Parathyroid adenoma (tissue), 2 donors: ENCODE measurements at regions not wholly inside any gene's neighbourhood (a gene's known extent, or its start where the extent isn't known, plus 50 kb on each side); places are given as distances from the start of the nearest gene placed in this dataset.

Source experiments
- H2AFZ ChIP-seq: fragments of 300-600 bp; sonication (generic); one replicate; pipeline ENCODE4 v1.7.0; 2017; ENCODE audit warnings: antibody characterized with exemption, mild to moderate bottlenecking
- H3K27ac ChIP-seq: fragments of 300-600 bp; sonication (generic); one replicate; pipeline ENCODE4 v1.7.0; 2017
- H3K27me3 ChIP-seq: fragments of 300-600 bp; sonication (generic); one replicate; pipeline ENCODE4 v1.7.0; 2017; ENCODE audit warnings: low read length; ENCODE audit not compliant: control insufficient read depth, insufficient read depth
- H3K36me3 ChIP-seq: fragments of 300-600 bp; sonication (generic); one replicate; pipeline ENCODE4 v1.7.0; 2017; ENCODE audit warnings: low read length; ENCODE audit not compliant: control insufficient read depth, insufficient read depth
- H3K4me1 ChIP-seq: fragments of 300-600 bp; sonication (generic); one replicate; pipeline ENCODE4 v1.7.0; 2017; ENCODE audit warnings: control low read depth
- H3K4me2 ChIP-seq: fragments of 300-600 bp; sonication (generic); one replicate; pipeline ENCODE4 v1.7.0; 2017; ENCODE audit warnings: low read length
- H3K4me3 ChIP-seq: fragments of 300-600 bp; sonication (generic); one replicate; pipeline ENCODE4 v1.7.0; 2017; ENCODE audit warnings: low read depth, low read length
- H3K79me2 ChIP-seq: fragments of 300-600 bp; sonication (generic); one replicate; pipeline ENCODE4 v1.7.0; 2017; ENCODE audit warnings: control low read depth
- H3K9ac ChIP-seq: fragments of 300-600 bp; sonication (generic); one replicate; pipeline ENCODE4 v1.7.0; 2017; ENCODE audit warnings: mild to moderate bottlenecking
- H3K9me3 ChIP-seq: fragments of 300-600 bp; sonication (generic); one replicate; pipeline ENCODE4 v1.7.0; 2017; ENCODE audit warnings: low read length; ENCODE audit not compliant: control insufficient read depth
- TF ChIP-seq, protein P1 (sequence below): fragments of 300-600 bp; sonication (generic); IDR thresholded peaks from one replicate; pipeline ENCODE4 v1.7.0; 2017; ENCODE audit warnings: antibody characterized with exemption, mild to moderate bottlenecking
- donor health status: primary hyperparathyroidism.

DNA sequence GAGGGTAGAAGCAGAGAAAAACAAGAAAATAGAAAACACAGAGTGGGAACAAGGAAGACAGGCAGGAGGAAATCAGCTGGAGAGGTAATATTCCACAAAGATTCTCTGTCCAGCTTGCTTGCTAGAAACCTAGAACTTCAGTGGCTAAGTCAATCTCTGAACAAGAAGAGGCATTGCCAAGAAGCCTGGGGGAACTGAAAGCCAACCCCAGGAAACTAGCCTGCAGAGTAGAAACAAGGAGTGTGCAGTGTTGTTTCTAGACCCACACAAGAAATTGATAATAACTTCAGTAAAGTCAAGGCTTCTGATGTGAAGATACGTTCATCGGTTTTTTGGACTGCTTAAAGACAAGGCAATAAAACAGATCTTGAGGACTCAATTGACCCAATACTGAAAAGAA lies 234.5 kb upstream of the MAP3K1 start:
- no peak overlapping the region for H3K27ac ChIP-seq
- H3K9ac ChIP-seq = no peak overlapping the region
- H3K9me3 ChIP-seq = no peaks in the 10 kb centered on the region
- no peaks in the 10 kb centered on the region for H3K79me2 ChIP-seq
- no peak overlapping the region for H3K4me3 ChIP-seq
- no peak overlapping the region for H2AFZ ChIP-seq
- TF ChIP-seq, protein P1, sequence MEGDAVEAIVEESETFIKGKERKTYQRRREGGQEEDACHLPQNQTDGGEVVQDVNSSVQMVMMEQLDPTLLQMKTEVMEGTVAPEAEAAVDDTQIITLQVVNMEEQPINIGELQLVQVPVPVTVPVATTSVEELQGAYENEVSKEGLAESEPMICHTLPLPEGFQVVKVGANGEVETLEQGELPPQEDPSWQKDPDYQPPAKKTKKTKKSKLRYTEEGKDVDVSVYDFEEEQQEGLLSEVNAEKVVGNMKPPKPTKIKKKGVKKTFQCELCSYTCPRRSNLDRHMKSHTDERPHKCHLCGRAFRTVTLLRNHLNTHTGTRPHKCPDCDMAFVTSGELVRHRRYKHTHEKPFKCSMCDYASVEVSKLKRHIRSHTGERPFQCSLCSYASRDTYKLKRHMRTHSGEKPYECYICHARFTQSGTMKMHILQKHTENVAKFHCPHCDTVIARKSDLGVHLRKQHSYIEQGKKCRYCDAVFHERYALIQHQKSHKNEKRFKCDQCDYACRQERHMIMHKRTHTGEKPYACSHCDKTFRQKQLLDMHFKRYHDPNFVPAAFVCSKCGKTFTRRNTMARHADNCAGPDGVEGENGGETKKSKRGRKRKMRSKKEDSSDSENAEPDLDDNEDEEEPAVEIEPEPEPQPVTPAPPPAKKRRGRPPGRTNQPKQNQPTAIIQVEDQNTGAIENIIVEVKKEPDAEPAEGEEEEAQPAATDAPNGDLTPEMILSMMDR = no peak
- no peaks in the 10 kb centered on the region for H3K27me3 ChIP-seq
- H3K4me2 ChIP-seq = no peak overlapping the region
- H3K4me1 ChIP-seq = no peaks in the 10 kb centered on the region
- H3K36me3 ChIP-seq = no peaks in the 10 kb centered on the region

DNA sequence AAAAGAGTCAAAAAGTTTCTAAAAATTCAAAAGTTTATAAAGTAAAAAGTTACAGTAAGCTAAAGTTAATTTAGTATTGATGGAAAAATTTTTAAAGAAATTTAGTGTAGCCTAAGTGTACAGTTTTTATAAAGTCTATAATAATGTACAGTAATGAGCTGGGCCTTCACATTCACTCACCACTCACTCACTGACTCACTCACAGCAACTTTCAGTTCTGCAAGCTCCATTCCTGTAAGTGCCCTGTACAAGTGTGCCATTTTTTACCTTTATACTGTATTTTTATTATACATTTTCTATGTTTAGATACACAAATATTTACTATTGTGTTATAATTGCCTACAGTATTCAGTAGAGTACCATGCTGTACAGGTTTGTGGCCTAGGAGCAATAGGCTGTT lies 239.5 kb upstream of the MAP3K1 start:
- H3K9me3 ChIP-seq = no peaks in the 10 kb centered on the region
- H3K36me3 ChIP-seq = no peaks in the 10 kb centered on the region
- no peak overlapping the region for H3K4me2 ChIP-seq
- no peak overlapping the region for H3K27ac ChIP-seq
- no peaks in the 10 kb centered on the region for H3K79me2 ChIP-seq
- H3K27me3 ChIP-seq = no peaks in the 10 kb centered on the region
- TF ChIP-seq, protein P1 = no peak
- no peak overlapping the region for H3K9ac ChIP-seq
- H3K4me3 ChIP-seq = no peak overlapping the region
- no peaks in the 10 kb centered on the region for H3K4me1 ChIP-seq
- no peak overlapping the region for H2AFZ ChIP-seq

DNA sequence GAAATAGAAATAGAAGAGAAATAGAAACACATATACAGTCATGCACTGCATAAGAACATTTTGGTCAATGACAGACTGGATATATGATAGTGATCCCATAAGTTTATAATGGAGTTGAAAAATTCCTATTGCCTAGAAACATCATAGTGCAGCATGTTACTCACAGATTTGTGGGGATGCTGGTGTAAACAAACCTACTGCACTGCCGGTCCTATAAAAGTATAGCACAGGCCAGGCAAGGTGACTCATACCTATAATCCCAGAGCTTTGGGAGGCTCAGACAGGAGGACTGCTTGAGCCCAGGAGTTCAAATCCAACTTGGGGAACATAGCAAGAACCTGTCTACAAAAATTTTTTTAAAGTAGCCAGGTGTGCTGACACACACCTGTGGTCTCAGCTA lies 240.6 kb upstream of the MAP3K1 start:
- no peak overlapping the region for H3K4me3 ChIP-seq
- H3K36me3 ChIP-seq = no peaks in the 10 kb centered on the region
- no peaks in the 10 kb centered on the region for H3K4me1 ChIP-seq
- no peak overlapping the region for H3K9ac ChIP-seq
- TF ChIP-seq, protein P1 = no peak
- no peaks in the 10 kb centered on the region for H3K79me2 ChIP-seq
- no peaks in the 10 kb centered on the region for H3K27me3 ChIP-seq
- no peak overlapping the region for H3K27ac ChIP-seq
- no peaks in the 10 kb centered on the region for H3K9me3 ChIP-seq
- H3K4me2 ChIP-seq = no peak overlapping the region
- H2AFZ ChIP-seq = no peak overlapping the region

DNA sequence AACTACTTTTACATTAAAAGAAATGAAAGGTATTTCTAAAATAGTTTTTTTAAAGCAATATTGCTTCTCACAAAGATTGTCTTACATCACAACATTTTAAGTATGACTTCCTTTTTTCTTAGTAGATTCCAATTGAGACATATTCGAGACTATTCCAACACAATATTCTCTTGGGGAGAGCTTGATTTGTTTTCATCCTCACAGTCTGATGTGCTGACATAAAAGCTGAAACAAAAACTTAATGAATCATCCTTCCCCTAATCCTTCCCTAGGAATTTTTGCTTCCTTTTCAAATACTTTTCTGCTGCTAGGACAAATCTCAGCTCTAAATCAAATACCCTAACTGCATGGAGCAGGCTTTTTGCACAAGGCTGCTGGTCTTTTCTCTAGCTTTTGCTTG lies 245.8 kb upstream of the MAP3K1 start:
- Histone ChIP-seq H3K4me3 (no peak overlapping the region), H3K9me3 (no peaks in the 10 kb centered on the region), H3K4me1 (peaks cover 13% of the 10 kb centered on the region), H3K27me3 (no peaks in the 10 kb centered on the region), H3K9ac (no peak overlapping the region), H3K4me2 (no peak overlapping the region), H3K36me3 (no peaks in the 10 kb centered on the region), H2AFZ (no peak overlapping the region), H3K79me2 (no peaks in the 10 kb centered on the region), H3K27ac (no peak overlapping the region)
- TF ChIP-seq, protein P1 = no peak

DNA sequence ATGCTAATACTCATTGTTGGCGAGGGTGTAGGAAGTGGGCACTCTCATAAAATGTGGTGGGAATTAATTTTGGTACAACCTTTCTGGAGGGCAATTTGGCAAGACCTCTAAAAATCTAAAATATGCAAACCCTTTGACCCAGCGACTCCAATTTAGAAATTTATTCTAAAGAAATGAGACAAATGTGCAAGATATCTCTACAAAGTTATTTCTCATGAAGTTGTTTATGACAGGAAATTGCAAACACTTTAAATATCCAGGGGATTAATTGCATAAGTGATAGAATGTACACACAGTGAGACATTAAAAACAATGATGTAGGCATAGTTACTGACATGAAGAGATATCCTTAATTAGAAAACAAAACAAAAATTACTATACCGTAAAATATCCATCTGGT lies 246.3 kb upstream of the MAP3K1 start:
- H3K4me3 ChIP-seq = no peak overlapping the region
- TF ChIP-seq, protein P1 = no peak
- no peaks in the 10 kb centered on the region for H3K36me3 ChIP-seq
- H3K4me1 ChIP-seq = peaks cover 13% of the 10 kb centered on the region
- H3K79me2 ChIP-seq = no peaks in the 10 kb centered on the region
- H3K27me3 ChIP-seq = no peaks in the 10 kb centered on the region
- H3K9ac ChIP-seq = no peak overlapping the region
- H3K4me2 ChIP-seq = no peak overlapping the region
- no peak overlapping the region for H3K27ac ChIP-seq
- no peak overlapping the region for H2AFZ ChIP-seq
- no peaks in the 10 kb centered on the region for H3K9me3 ChIP-seq
